Loucy (cell line): ENCODE measurements at regions not wholly inside any gene's neighbourhood (a gene's known extent, or its start where the extent isn't known, plus 50 kb on each side); places are given as distances from the start of the nearest gene placed in this dataset.

Experiments used
- H2AFZ ChIP-seq: fragments of 200-600 bp; sonication (generic); 2 replicates; pipeline ENCODE4 v1.6.0; 2016; ENCODE audit warnings: antibody characterized with exemption, mild to moderate bottlenecking, low read length, moderate library complexity
- H3F3A ChIP-seq: fragments of 200-600 bp; 2 replicates; pipeline ENCODE4 v1.6.0; 2016; ENCODE audit warnings: antibody characterized with exemption, low read depth, mild to moderate bottlenecking
- H3K27me3 ChIP-seq: fragments of 200-600 bp; sonication (generic); 2 replicates; pipeline ENCODE4 v1.6.1; 2014; ENCODE audit warnings: low read length, mild to moderate bottlenecking; ENCODE audit not compliant: insufficient read depth, poor library complexity, severe bottlenecking
- H3K36me3 ChIP-seq: fragments of 200-600 bp; sonication (generic); 2 replicates; pipeline ENCODE4 v1.6.1; 2016; ENCODE audit warnings: low read length; ENCODE audit not compliant: insufficient read depth
- H3K4me1 ChIP-seq: fragments of 200-600 bp; sonication (generic); 2 replicates; pipeline ENCODE4 v1.5.1; 2014; ENCODE audit warnings: low read length, mild to moderate bottlenecking; ENCODE audit not compliant: insufficient read depth, poor library complexity, severe bottlenecking
- H3K4me2 ChIP-seq: fragments of 200-600 bp; sonication (generic); 2 replicates; pipeline ENCODE4 v1.6.0; 2014; ENCODE audit warnings: antibody characterized with exemption, low read length, low read depth, mild to moderate bottlenecking; ENCODE audit not compliant: poor library complexity, severe bottlenecking
- H3K4me3 ChIP-seq: fragments of 200-600 bp; sonication (generic); 2 replicates; pipeline ENCODE4 v1.5.1; 2014; ENCODE audit warnings: low read length, mild to moderate bottlenecking, mixed read lengths; ENCODE audit not compliant: poor library complexity, severe bottlenecking
- H3K79me2 ChIP-seq: fragments of 200-600 bp; sonication (generic); 2 replicates; pipeline ENCODE4 v1.6.1; 2014; ENCODE audit warnings: low read length; ENCODE audit not compliant: insufficient read depth
- H3K9ac ChIP-seq: fragments of 200-600 bp; sonication (generic); 2 replicates; pipeline ENCODE4 v1.6.0; 2014; ENCODE audit warnings: mild to moderate bottlenecking, low read depth, low read length, moderate library complexity; ENCODE audit not compliant: poor library complexity, severe bottlenecking
- H3K9me2 ChIP-seq: fragments of 200-600 bp; sonication (generic); replicated peaks from 2 replicates; pipeline ENCODE4 v1.6.1; 2016; ENCODE audit warnings: low read depth, low read length, mixed read lengths
- H3K9me3 ChIP-seq: fragments of 200-600 bp; sonication (generic); 2 replicates; pipeline ENCODE4 v1.6.1; 2014; ENCODE audit warnings: mild to moderate bottlenecking, antibody characterized with exemption, low read length, low read depth; ENCODE audit not compliant: insufficient read depth
- H4K20me1 ChIP-seq: fragments of 200-600 bp; sonication (generic); 2 replicates; pipeline ENCODE4 v1.6.0; 2014; ENCODE audit warnings: antibody characterized with exemption, low read length, mild to moderate bottlenecking; ENCODE audit not compliant: insufficient read depth, poor library complexity, severe bottlenecking
- EZH2phosphoT487 ChIP-seq: fragments of 200-600 bp; IDR thresholded peaks from 2 replicates; pipeline ENCODE4 v1.6.1; 2018; ENCODE audit warnings: antibody characterized with exemption, mild to moderate bottlenecking, moderate library complexity, borderline replicate concordance
- TF ChIP-seq, protein P1 (sequence below): fragments of 200-600 bp; sonication (generic); conservative IDR thresholded peaks from 2 replicates; pipeline ENCODE4 v1.5.1; 2014; ENCODE audit warnings: mild to moderate bottlenecking, antibody characterized with exemption, low read length

DNA sequence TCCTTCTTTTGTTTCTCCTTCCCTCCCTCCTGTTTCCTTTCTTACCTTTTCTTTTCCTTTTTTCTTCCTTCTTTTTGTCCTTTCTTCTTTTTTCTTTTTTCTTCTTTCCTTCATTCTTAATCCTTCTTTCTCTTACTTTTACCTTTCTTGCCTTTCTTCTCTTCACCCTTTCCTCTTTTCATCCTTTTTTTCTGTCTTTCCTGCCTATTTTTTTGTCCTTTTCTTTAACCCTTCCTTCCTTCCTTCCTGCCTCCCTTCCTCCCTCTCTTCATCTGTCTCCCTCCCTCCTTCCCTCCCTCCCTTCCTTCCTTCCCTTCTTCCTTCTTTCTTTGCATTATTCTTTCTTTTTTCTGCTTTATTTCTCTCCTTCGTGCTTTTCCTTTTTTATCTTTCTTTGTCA lies 160.7 kb downstream of the AXIN2 start:
- TF ChIP-seq, protein P1, sequence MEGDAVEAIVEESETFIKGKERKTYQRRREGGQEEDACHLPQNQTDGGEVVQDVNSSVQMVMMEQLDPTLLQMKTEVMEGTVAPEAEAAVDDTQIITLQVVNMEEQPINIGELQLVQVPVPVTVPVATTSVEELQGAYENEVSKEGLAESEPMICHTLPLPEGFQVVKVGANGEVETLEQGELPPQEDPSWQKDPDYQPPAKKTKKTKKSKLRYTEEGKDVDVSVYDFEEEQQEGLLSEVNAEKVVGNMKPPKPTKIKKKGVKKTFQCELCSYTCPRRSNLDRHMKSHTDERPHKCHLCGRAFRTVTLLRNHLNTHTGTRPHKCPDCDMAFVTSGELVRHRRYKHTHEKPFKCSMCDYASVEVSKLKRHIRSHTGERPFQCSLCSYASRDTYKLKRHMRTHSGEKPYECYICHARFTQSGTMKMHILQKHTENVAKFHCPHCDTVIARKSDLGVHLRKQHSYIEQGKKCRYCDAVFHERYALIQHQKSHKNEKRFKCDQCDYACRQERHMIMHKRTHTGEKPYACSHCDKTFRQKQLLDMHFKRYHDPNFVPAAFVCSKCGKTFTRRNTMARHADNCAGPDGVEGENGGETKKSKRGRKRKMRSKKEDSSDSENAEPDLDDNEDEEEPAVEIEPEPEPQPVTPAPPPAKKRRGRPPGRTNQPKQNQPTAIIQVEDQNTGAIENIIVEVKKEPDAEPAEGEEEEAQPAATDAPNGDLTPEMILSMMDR, result no peak
- TF ChIP-seq EZH2phosphoT487, result no peak
- no peaks in the 10 kb centered on the region for H3K4me1 ChIP-seq

DNA sequence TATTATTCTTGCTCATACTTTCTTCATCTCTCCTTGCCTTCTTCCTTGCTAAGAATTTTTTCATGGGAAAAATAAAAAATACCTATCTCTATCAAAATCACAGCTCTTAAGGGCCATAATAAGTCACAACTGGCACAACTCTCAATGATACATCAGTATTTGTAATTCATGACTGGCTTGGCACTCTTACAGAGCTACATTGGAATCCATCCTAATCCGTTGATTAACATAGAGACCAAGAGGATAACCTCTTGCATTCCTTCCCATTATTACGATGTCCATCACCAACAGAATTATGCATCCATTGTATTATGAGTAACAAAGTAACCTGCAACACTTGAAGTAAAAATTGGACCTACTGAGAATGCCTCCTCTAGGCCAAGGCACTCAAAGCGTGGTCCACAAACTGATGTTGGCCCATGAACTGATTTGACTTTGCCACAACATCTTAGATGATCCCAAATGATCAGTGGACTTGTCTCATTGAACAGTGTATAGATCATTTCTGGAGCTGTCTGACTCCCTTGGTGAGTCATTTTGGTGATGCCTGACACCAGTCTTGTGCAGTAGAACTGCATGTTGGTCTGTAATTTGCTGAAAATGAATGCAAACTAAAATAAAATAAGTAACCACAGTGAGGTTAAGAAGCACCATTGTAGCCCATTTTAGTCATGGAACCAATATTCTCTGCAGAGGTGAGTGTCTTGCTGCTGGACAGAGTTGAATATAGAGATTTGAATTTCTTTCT lies 163.2 kb downstream of the AXIN2 start:
- Histone ChIP-seq H3K9ac (no peak overlapping the region), H3K79me2 (no peaks in the 10 kb centered on the region), H3K36me3 (no peaks in the 10 kb centered on the region), H3F3A (no peaks in the 10 kb centered on the region), H4K20me1 (no peaks in the 10 kb centered on the region), H3K4me2 (no peak overlapping the region), H3K27me3 (no peaks in the 10 kb centered on the region), H3K9me3 (no peaks in the 10 kb centered on the region), H3K9me2 (no peaks in the 10 kb centered on the region), H2AFZ (no peak overlapping the region), H3K4me1 (no peaks in the 10 kb centered on the region), H3K4me3 (no peak overlapping the region)
- TF ChIP-seq, protein P1, result no peak
- TF ChIP-seq EZH2phosphoT487, result no peak

More for the DNA sequence above, 160.7 kb downstream of the AXIN2 start:
- Histone ChIP-seq H3K36me3 (no peaks in the 10 kb centered on the region), H2AFZ (no peak overlapping the region), H3K4me2 (no peak overlapping the region), H3F3A (no peaks in the 10 kb centered on the region), H3K9ac (no peak overlapping the region), H3K9me2 (no peaks in the 10 kb centered on the region), H3K79me2 (no peaks in the 10 kb centered on the region), H4K20me1 (no peaks in the 10 kb centered on the region), H3K9me3 (no peaks in the 10 kb centered on the region), H3K27me3 (no peaks in the 10 kb centered on the region), H3K4me3 (no peak overlapping the region)

DNA sequence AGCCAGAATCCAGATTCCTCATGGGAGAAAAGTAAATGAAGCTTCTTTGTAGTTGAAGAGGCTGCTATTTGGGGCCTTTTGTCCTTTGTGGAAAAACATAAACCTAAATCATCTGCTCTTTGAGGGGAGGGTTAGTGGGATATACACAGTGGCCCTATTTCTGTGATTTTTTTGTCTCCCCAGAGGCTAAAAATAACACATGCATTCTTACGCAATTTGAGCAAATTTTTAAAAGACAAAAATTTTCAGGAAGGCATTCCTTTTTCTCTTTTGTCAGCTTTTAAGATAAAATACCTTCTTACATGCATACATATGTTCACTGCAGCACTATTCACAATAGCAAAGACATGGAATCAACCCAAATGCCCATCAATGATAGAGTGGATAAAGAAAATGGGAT lies 165.5 kb downstream of the AXIN2 start:
- H3K79me2 ChIP-seq, result no peaks in the 10 kb centered on the region
- no peaks in the 10 kb centered on the region for H3K27me3 ChIP-seq

More for the DNA sequence above, 165.5 kb downstream of the AXIN2 start:
- Histone ChIP-seq H3K9ac (no peak overlapping the region), H3K9me2 (no peaks in the 10 kb centered on the region), H2AFZ (no peak overlapping the region), H3K36me3 (no peaks in the 10 kb centered on the region), H3K4me1 (no peaks in the 10 kb centered on the region), H4K20me1 (no peaks in the 10 kb centered on the region), H3F3A (no peaks in the 10 kb centered on the region), H3K4me2 (no peak overlapping the region), H3K4me3 (no peak overlapping the region), H3K9me3 (no peaks in the 10 kb centered on the region)
- no peak for TF ChIP-seq EZH2phosphoT487
- TF ChIP-seq, protein P1, result no peak
